HEK293 (cell line): ENCODE measurements at regions not wholly inside any gene's neighbourhood (a gene's known extent, or its start where the extent isn't known, plus 50 kb on each side); places are given as distances from the start of the nearest gene placed in this dataset.

Experiments used
- CTCF ChIA-PET: fragments of 350-600 bp; formaldehyde crosslinking; extraction: SDS; loops from one replicate; lab custom pipeline; 2021; ENCODE audit warnings: antibody characterized with exemption; lab: Yijun Ruan, JAX
- POLR2A ChIA-PET: fragments of 300-600 bp; formaldehyde crosslinking; extraction: SDS; loops from one replicate; lab custom pipeline; 2020; ENCODE audit warnings: antibody characterized with exemption, inconsistent platforms; lab: Yijun Ruan, JAX
- H3K27ac ChIP-seq: fragments of 200-500 bp; sonication (Bioruptor generic); 2 replicates; pipeline ENCODE4 v1.5.1; 2014; ENCODE audit warnings: low read depth, low read length, control low read depth, inconsistent platforms; ENCODE audit errors: extremely low read depth
- H3K36me3 ChIP-seq, 2 experiments: fragments of 200-500 bp in 1 of 2; sonication (Bioruptor generic) in 1 of 2; 1 replicate in 1 of 2; 2 replicates in 1 of 2; pipeline ENCODE4 v1.5.1; 2014 to 2017; ENCODE audit warnings: inconsistent platforms in 2 of 2, low read length in 2 of 2; ENCODE audit not compliant: control insufficient read depth in 2 of 2, insufficient read depth in 1 of 2
- H3K4me1 ChIP-seq: fragments of 200-500 bp; sonication (Bioruptor generic); 2 replicates; pipeline ENCODE4 v1.5.1; 2014; ENCODE audit warnings: mild to moderate bottlenecking, low read length, inconsistent platforms; ENCODE audit not compliant: control insufficient read depth, insufficient read depth
- H3K4me3 ChIP-seq: 2 replicates; pipeline ENCODE4 v1.5.1; 2011; ENCODE audit warnings: low read depth, mild to moderate bottlenecking, control low read depth, low read length, moderate library complexity
- H3K9me3 ChIP-seq: fragments of 200-500 bp; sonication (Bioruptor generic); 2 replicates; pipeline ENCODE4 v1.5.1; 2014; ENCODE audit warnings: low read depth, low read length, inconsistent platforms; ENCODE audit not compliant: control insufficient read depth, insufficient read depth
- OSR2 ChIP-seq: fragments of 450-650 bp; formaldehyde crosslinking; IDR thresholded peaks from 2 replicates; pipeline ENCODE4 v1.5.1; 2016; ENCODE audit warnings: missing biosample characterization, missing genetic modification characterization
- PRDM1 ChIP-seq: fragments of 450-650 bp; formaldehyde crosslinking; IDR thresholded peaks from 2 replicates; pipeline ENCODE4; 2016; ENCODE audit warnings: missing biosample characterization, missing genetic modification characterization
- RBAK ChIP-seq: fragments of 450-650 bp; formaldehyde crosslinking; IDR thresholded peaks from 2 replicates; pipeline ENCODE4 v1.5.1; 2016; ENCODE audit warnings: missing biosample characterization, missing genetic modification characterization
- SP3 ChIP-seq: fragments of 450-650 bp; formaldehyde crosslinking; IDR thresholded peaks from 2 replicates; pipeline ENCODE4 v1.5.1; 2016; ENCODE audit warnings: missing biosample characterization, missing genetic modification characterization
- TSHZ1 ChIP-seq: fragments of 450-650 bp; formaldehyde crosslinking; IDR thresholded peaks from 2 replicates; pipeline ENCODE4 v1.5.1; 2016; ENCODE audit warnings: missing biosample characterization, missing genetic modification characterization, borderline replicate concordance
- ZBTB44 ChIP-seq: fragments of 450-650 bp; IDR thresholded peaks from 2 replicates; pipeline ENCODE4 v1.5.1; 2018; ENCODE audit warnings: missing biosample characterization, mild to moderate bottlenecking, missing genetic modification characterization
- ZNF10 ChIP-seq: fragments of 450-650 bp; formaldehyde crosslinking; IDR thresholded peaks from 2 replicates; pipeline ENCODE4 v1.5.1; 2017; ENCODE audit warnings: missing biosample characterization, missing genetic modification characterization
- ZNF155 ChIP-seq: fragments of 450-650 bp; formaldehyde crosslinking; IDR thresholded peaks from 2 replicates; pipeline ENCODE4 v1.5.1; 2016; ENCODE audit warnings: missing biosample characterization, missing genetic modification characterization
- ZNF157 ChIP-seq: fragments of 450-650 bp; formaldehyde crosslinking; IDR thresholded peaks from 2 replicates; pipeline ENCODE4 v1.5.1; 2016; ENCODE audit warnings: missing biosample characterization, missing genetic modification characterization
- ZNF211 ChIP-seq: fragments of 450-650 bp; formaldehyde crosslinking; IDR thresholded peaks from 2 replicates; pipeline ENCODE4 v1.5.1; 2016; ENCODE audit warnings: low read depth, missing biosample characterization, missing genetic modification characterization
- ZNF362 ChIP-seq: fragments of 450-650 bp; formaldehyde crosslinking; IDR thresholded peaks from 2 replicates; pipeline ENCODE4 v1.5.1; 2016; ENCODE audit warnings: missing biosample characterization, missing genetic modification characterization
- ZNF391 ChIP-seq: fragments of 450-650 bp; formaldehyde crosslinking; IDR thresholded peaks from 2 replicates; pipeline ENCODE4 v1.5.1; 2016; ENCODE audit warnings: low read depth, missing biosample characterization, missing genetic modification characterization, borderline replicate concordance
- ZNF423 ChIP-seq: fragments of 450-650 bp; formaldehyde crosslinking; IDR thresholded peaks from 2 replicates; pipeline ENCODE4 v1.5.1; 2016; ENCODE audit warnings: missing biosample characterization, missing genetic modification characterization
- ZNF544 ChIP-seq: fragments of 450-650 bp; formaldehyde crosslinking; IDR thresholded peaks from 2 replicates; pipeline ENCODE4 v1.5.0; 2017; ENCODE audit warnings: missing biosample characterization, missing genetic modification characterization
- ZNF621 ChIP-seq: fragments of 450-650 bp; formaldehyde crosslinking; IDR thresholded peaks from 2 replicates; pipeline ENCODE4 v1.5.1; 2017; ENCODE audit warnings: missing biosample characterization, missing genetic modification characterization
- ZNF623 ChIP-seq: fragments of 450-650 bp; formaldehyde crosslinking; IDR thresholded peaks from 2 replicates; pipeline ENCODE4 v1.5.1; 2016; ENCODE audit warnings: missing biosample characterization, missing genetic modification characterization
- ZSCAN18 ChIP-seq: fragments of 450-650 bp; formaldehyde crosslinking; IDR thresholded peaks from 2 replicates; pipeline ENCODE4 v1.5.1; 2016; ENCODE audit warnings: missing biosample characterization, missing genetic modification characterization

GRCh38 chr3:152200476-152201420 is 68.0 kb upstream of the MBNL1 start:
- H3K27ac ChIP-seq, result no peak overlapping the region
- no peaks in the 10 kb centered on the region for H3K36me3 ChIP-seq
- H3K4me3 ChIP-seq, result no peak overlapping the region
- ChIA-PET CTCF (interaction anchor here (0.5 to 1.5 kb wide), 4 partner anchors 8 to 413 kb away, joined by 3 to 4 read pairs (median 3); no protein-coding TSS in a partner anchor), POLR2A (no interaction called here)
- H3K4me1 ChIP-seq, result no peaks in the 10 kb centered on the region
- TF ChIP-seq PRDM1 (tag by site-specific recombination) (no peak), RBAK (tag by site-specific recombination) (no peak), ZNF10 (tag by site-specific recombination) (no peak), ZNF423 (no peak), ZBTB44 (tag by site-specific recombination) (no peak), ZNF623 (no peak), ZNF621 (tag by site-specific recombination) (no peak), ZNF157 (no peak), ZNF155 (tag by site-specific recombination) (no peak), SP3 (tag by site-specific recombination) (no peak), OSR2 (no peak), ZNF362 (tag by site-specific recombination) (no peak), TSHZ1 (tag by site-specific recombination) (no peak), ZNF544 (tag by site-specific recombination) (no peak), ZNF391 (no peak), ZSCAN18 (no peak), ZNF211 (tag by site-specific recombination) (no peak)
- no peaks in the 10 kb centered on the region for H3K9me3 ChIP-seq
